Panc1 (cell line): ENCODE measurements at regions not wholly inside any gene's neighbourhood (a gene's known extent, or its start where the extent isn't known, plus 50 kb on each side); places are given as distances from the start of the nearest gene placed in this dataset.

Experiments used
- ATAC-seq: fragments of 200-7000 bp; cut with Tn5 transposase; 2 replicates; pipeline ENCODE4 v1.9.1; 2020; ENCODE audit warnings: mild to moderate bottlenecking, moderate library complexity
- BruUV-seq: library from RNA; stranded (reverse); fragments of 400-500 nt; replicated peaks from 2 replicates; lab custom pipeline; 2021; lab: Mats Ljungman, UMichigan
- CTCF ChIA-PET: fragments of 300-600 bp; sonication (Branson Sonifier 250); formaldehyde crosslinking; loops from one replicate; lab custom pipeline; 2022; ENCODE audit warnings: antibody characterized with exemption; lab: Charles Lee
- POLR2A ChIA-PET: fragments of 300-600 bp; sonication (Branson Sonifier 250); formaldehyde crosslinking; loops from one replicate; lab custom pipeline; 2022; ENCODE audit warnings: antibody characterized with exemption; lab: Charles Lee
- DNase-seq: peaks from one replicate; pipeline ENCODE4 v3.0.0-alpha.2; 2010; ENCODE audit warnings: low read depth, low spot score
- H3K27ac ChIP-seq: 2 replicates; pipeline ENCODE4 v1.5.1; 2011; ENCODE audit warnings: mild to moderate bottlenecking, low read length, inconsistent platforms
- H3K27me3 ChIP-seq: fragments of 200-500 bp; sonication (Bioruptor generic); 2 replicates; pipeline ENCODE4 v1.6.0; 2014; ENCODE audit warnings: low read length, inconsistent platforms; ENCODE audit not compliant: control insufficient read depth, insufficient read depth
- H3K36me3 ChIP-seq: fragments of 200-500 bp; sonication (Bioruptor generic); 2 replicates; pipeline ENCODE4 v1.5.1; 2014; ENCODE audit warnings: inconsistent platforms, mild to moderate bottlenecking, low read length, moderate library complexity; ENCODE audit not compliant: control insufficient read depth, insufficient read depth
- H3K4me1 ChIP-seq: 2 replicates; pipeline ENCODE4 v1.5.1; 2011; ENCODE audit warnings: inconsistent platforms, mild to moderate bottlenecking, low read length, moderate library complexity; ENCODE audit not compliant: control insufficient read depth, insufficient read depth
- H3K4me3 ChIP-seq, 2 experiments: 2 replicates each; pipeline ENCODE4 v1.5.1; 2011 to 2012; ENCODE audit warnings: low read depth in 2 of 2, low read length in 2 of 2, mild to moderate bottlenecking in 2 of 2, inconsistent platforms in 1 of 2, moderate library complexity in 1 of 2
- H3K9me3 ChIP-seq: fragments of 200-500 bp; sonication (Bioruptor generic); 2 replicates; pipeline ENCODE4 v1.5.1; 2014; ENCODE audit warnings: low read depth, mild to moderate bottlenecking, inconsistent platforms, low read length, moderate library complexity; ENCODE audit not compliant: control insufficient read depth, insufficient read depth
- POLR2AphosphoS5 ChIP-seq: IDR thresholded peaks from 2 replicates; pipeline ENCODE4 v1.6.1; 2012; ENCODE audit warnings: mild to moderate bottlenecking, low read depth, low read length, moderate library complexity
- SIN3A ChIP-seq: IDR thresholded peaks from 2 replicates; pipeline ENCODE4 v1.6.1; 2012; ENCODE audit warnings: low read depth, mild to moderate bottlenecking, low read length, moderate library complexity, borderline replicate concordance; ENCODE audit not compliant: insufficient read depth
- TCF7L2 ChIP-seq: IDR thresholded peaks from 2 replicates; pipeline ENCODE4 v1.6.1; 2011; ENCODE audit warnings: mild to moderate bottlenecking, low read depth, low read length, inconsistent platforms
- in situ Hi-C: cut with HindIII; loops from 2 replicates; pipeline ENCODE4 v1.10.0; 2016; ENCODE audit warnings: low sequenced_read_pairs, low pct_unique_long_range_greater_than_20kb
- intact Hi-C: fragments of 100-400 bp; cut with micrococcal nuclease; formaldehyde crosslinking; loops from one replicate; pipeline ENCODE4 v1.10.0; 2022; ENCODE audit not compliant: unreplicated experiment
- TF ChIP-seq, protein P1 (sequence below): fragments of 450-650 bp; IDR thresholded peaks from 2 replicates; pipeline ENCODE4 v1.5.1; 2017; ENCODE audit warnings: mild to moderate bottlenecking
- TF ChIP-seq, protein P2 (sequence below), 2 experiments: IDR thresholded peaks; 2 replicates each; pipeline ENCODE4 v1.6.1; 2011 to 2012; ENCODE audit warnings: low read depth in 2 of 2, control low read depth in 1 of 2, low read length in 1 of 2, mild to moderate bottlenecking in 1 of 2, moderate library complexity in 1 of 2; ENCODE audit not compliant: insufficient read depth in 1 of 2

DNA sequence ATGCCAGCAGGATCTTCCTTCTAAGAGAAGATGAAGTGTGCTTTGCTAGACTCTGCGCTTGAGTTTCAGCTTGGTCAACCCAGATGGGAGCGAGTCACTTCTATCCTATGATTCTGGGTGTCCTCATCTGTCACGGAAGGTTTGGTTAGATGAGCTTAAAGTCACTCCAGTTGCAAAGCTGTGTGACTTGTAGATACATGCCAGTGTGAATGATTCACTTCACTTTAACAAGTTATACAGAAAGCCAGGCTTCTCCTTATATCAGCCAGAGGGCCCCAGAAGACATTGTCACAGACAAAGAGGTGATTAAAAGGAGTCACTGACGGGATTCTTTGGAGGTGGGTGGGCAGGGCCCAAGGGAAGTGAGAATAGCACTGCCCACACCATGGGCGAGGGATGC, 122.6 kb upstream of the PFKP start:
- Histone ChIP-seq H3K36me3 (no peaks in the 10 kb centered on the region), H3K9me3 (no peaks in the 10 kb centered on the region), H3K27me3 (peaks cover under 1% of the 10 kb centered on the region; the same call in 1 of the 2 replicates), H3K4me3 (no peak overlapping the region), H3K27ac (no peak overlapping the region), H3K4me1 (no peaks in the 10 kb centered on the region)
- intact Hi-C loops: loop anchor here (5.0 kb wide), 1 partner anchor 98 kb away; no protein-coding TSS in a partner anchor
- TF ChIP-seq SIN3A: no peak
- no peak for TF ChIP-seq TCF7L2
- TF ChIP-seq, protein P1, sequence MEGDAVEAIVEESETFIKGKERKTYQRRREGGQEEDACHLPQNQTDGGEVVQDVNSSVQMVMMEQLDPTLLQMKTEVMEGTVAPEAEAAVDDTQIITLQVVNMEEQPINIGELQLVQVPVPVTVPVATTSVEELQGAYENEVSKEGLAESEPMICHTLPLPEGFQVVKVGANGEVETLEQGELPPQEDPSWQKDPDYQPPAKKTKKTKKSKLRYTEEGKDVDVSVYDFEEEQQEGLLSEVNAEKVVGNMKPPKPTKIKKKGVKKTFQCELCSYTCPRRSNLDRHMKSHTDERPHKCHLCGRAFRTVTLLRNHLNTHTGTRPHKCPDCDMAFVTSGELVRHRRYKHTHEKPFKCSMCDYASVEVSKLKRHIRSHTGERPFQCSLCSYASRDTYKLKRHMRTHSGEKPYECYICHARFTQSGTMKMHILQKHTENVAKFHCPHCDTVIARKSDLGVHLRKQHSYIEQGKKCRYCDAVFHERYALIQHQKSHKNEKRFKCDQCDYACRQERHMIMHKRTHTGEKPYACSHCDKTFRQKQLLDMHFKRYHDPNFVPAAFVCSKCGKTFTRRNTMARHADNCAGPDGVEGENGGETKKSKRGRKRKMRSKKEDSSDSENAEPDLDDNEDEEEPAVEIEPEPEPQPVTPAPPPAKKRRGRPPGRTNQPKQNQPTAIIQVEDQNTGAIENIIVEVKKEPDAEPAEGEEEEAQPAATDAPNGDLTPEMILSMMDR: no peak
- TF ChIP-seq POLR2AphosphoS5: no peak
- TF ChIP-seq, protein P2, sequence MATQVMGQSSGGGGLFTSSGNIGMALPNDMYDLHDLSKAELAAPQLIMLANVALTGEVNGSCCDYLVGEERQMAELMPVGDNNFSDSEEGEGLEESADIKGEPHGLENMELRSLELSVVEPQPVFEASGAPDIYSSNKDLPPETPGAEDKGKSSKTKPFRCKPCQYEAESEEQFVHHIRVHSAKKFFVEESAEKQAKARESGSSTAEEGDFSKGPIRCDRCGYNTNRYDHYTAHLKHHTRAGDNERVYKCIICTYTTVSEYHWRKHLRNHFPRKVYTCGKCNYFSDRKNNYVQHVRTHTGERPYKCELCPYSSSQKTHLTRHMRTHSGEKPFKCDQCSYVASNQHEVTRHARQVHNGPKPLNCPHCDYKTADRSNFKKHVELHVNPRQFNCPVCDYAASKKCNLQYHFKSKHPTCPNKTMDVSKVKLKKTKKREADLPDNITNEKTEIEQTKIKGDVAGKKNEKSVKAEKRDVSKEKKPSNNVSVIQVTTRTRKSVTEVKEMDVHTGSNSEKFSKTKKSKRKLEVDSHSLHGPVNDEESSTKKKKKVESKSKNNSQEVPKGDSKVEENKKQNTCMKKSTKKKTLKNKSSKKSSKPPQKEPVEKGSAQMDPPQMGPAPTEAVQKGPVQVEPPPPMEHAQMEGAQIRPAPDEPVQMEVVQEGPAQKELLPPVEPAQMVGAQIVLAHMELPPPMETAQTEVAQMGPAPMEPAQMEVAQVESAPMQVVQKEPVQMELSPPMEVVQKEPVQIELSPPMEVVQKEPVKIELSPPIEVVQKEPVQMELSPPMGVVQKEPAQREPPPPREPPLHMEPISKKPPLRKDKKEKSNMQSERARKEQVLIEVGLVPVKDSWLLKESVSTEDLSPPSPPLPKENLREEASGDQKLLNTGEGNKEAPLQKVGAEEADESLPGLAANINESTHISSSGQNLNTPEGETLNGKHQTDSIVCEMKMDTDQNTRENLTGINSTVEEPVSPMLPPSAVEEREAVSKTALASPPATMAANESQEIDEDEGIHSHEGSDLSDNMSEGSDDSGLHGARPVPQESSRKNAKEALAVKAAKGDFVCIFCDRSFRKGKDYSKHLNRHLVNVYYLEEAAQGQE (IDR thresholded peaks at IDR 0.05; ENCODE audit: insufficient read depth in 1 of 2, low read depth in 2 of 2, low read length in 1 of 2): no peak
- DNase-seq (no peak), ATAC-seq (no peak)
- CTCF ChIA-PET: no interaction called here
- no TSS peak for BruUV-seq
- in situ Hi-C loops: no loop called here
- POLR2A ChIA-PET: no interaction called here

DNA sequence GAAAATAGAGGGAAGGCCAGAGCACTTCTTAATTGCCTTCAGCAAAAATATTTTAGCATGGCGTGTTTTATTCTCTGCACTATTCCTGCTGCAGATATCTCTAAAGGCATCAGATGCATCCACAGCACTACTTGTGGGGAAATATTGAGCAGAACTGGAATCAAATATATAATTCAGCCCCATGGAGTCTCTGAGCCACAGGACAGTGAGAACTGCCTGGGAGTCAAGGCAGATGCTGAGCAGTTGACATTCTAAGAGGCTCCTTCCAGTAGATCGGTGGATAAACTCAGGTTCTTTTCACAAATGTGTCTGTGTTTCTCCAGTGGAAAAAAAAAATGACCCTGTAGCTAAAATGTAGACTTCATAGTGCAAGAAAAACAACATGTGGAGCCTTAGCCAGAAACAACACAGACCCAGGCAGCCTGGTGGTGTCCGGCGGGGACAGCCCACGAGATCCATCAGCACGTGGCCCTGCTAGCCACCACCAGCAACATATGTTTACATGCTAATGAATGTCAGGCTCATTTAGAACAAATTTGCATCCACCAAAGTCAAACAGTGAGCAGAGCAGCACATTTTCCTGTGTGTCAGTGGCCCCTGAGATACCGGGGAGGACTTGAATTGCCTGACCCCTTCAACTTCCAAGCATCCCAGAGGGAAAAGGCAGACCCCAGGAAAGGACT, 123.3 kb upstream of the PFKP start:
- in situ Hi-C loops: no loop called here
- Histone ChIP-seq H3K27me3 (peaks cover 7% of the 10 kb centered on the region), H3K27ac (no peak overlapping the region), H3K9me3 (no peaks in the 10 kb centered on the region), H3K4me3 (no peak overlapping the region), H3K36me3 (no peaks in the 10 kb centered on the region; the same call in 1 of the 2 replicates), H3K4me1 (no peaks in the 10 kb centered on the region)
- TF ChIP-seq TCF7L2: no peak
- CTCF ChIA-PET: no interaction called here
- no peak for DNase-seq
- POLR2A ChIA-PET: no interaction called here
- intact Hi-C loops: loop anchor here (5.0 kb wide), 1 partner anchor 98 kb away; no protein-coding TSS in a partner anchor
- no peak for ATAC-seq
- no TSS peak for BruUV-seq

DNA sequence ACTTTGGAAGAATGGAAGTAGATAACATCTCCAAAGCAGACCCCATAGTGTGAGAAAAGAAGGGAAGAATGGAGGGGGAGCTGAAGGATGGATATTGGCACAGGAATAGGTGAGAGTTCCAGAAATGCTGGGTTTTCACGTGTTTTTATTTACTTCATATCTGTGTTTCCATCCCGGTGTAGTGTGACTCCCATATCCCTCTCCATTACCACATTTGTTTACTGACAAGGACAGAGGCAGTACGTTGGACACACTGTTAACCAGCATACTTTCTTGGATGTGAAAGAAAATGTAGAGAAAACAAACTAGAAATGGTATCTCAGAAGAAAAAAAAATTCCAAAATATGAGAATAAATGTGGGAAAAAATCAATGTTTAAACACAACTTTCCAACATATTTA, 124.4 kb upstream of the PFKP start:
- POLR2A ChIA-PET: no interaction called here
- no peak overlapping the region for H3K4me3 ChIP-seq
- H3K27ac ChIP-seq: no peak overlapping the region
- H3K36me3 ChIP-seq: no peaks in the 10 kb centered on the region; the same call in 1 of the 2 replicates
- TF ChIP-seq POLR2AphosphoS5: no peak
- TF ChIP-seq, protein P2 (IDR thresholded peaks at IDR 0.05; ENCODE audit: insufficient read depth in 1 of 2, low read depth in 2 of 2, low read length in 1 of 2): no peak
- H3K4me1 ChIP-seq: no peaks in the 10 kb centered on the region
- intact Hi-C loops (loop anchor here (5.0 kb wide), 1 partner anchor 99 kb away; no protein-coding TSS in a partner anchor), in situ Hi-C loops (no loop called here)
- DNase-seq: no peak
- BruUV-seq: no TSS peak
- CTCF ChIA-PET: no interaction called here
- no peaks in the 10 kb centered on the region for H3K9me3 ChIP-seq
- no peak for ATAC-seq
- H3K27me3 ChIP-seq: peaks cover 7% of the 10 kb centered on the region
